B cell (primary cell): ENCODE measurements at regions not wholly inside any gene's neighbourhood (a gene's known extent, or its start where the extent isn't known, plus 50 kb on each side); places are given as distances from the start of the nearest gene placed in this dataset.
A peak's percentile ranks its signal among the peaks of the same experiment; 100 is the strongest.

Experiments
- ATAC-seq: fragments of 200-7000 bp; cut with Tn5 transposase; one replicate; pipeline ENCODE4 v1.10.0; 2021; ENCODE audit warnings: low read depth, mild to moderate bottlenecking, moderate number of reproducible peaks, moderate library complexity
- CTCF ChIA-PET: fragments of 350-600 bp; sonication (Branson Sonifier 250); formaldehyde crosslinking; loops from one replicate; lab custom pipeline; 2021; ENCODE audit warnings: antibody characterized with exemption, inconsistent platforms; lab: Charles Lee
- POLR2A ChIA-PET: fragments of 350-600 bp; sonication (Branson Sonifier 250); formaldehyde crosslinking; loops from one replicate; lab custom pipeline; 2021; ENCODE audit warnings: antibody characterized with exemption; lab: Charles Lee
- DNase-seq: peaks from one replicate; pipeline ENCODE4 v3.0.0; 2013
- H2AFZ ChIP-seq: 2 replicates; pipeline ENCODE4 v1.6.1; 2012; ENCODE audit warnings: mild to moderate bottlenecking, low read depth, low read length; ENCODE audit not compliant: insufficient read depth, poor library complexity, severe bottlenecking
- H3K27ac ChIP-seq, 2 donors: 1 replicate in 1 of 2; 2 replicates in 1 of 2; pipeline ENCODE4 v1.5.1; 2012 to 2013; ENCODE audit warnings: low read length in 2 of 2, mild to moderate bottlenecking in 2 of 2, moderate library complexity in 1 of 2
- H3K27me3 ChIP-seq, 4 experiments: fragments of 200-600 bp in 1 of 4; sonication (generic) in 1 of 4; replicated peaks in 1 of 4; 1 replicate in 2 of 4; 2 replicates in 2 of 4; pipeline versions ENCODE4 v1.6.1 to v1.7.0; 2013 to 2016; ENCODE audit warnings: low read length in 3 of 4, mild to moderate bottlenecking in 2 of 4, mixed read lengths in 1 of 4, moderate library complexity in 1 of 4; ENCODE audit not compliant: insufficient read depth in 4 of 4, control insufficient read depth in 3 of 4; ENCODE audit errors: control extremely low read depth in 1 of 4
- H3K36me3 ChIP-seq, 2 experiments: replicated peaks in 1 of 2; 1 replicate in 1 of 2; 2 replicates in 1 of 2; pipeline versions ENCODE4 v1.6.1 to v1.7.1; 2013; ENCODE audit warnings: low read length in 1 of 2; ENCODE audit not compliant: insufficient read depth in 2 of 2, control insufficient read depth in 1 of 2; ENCODE audit errors: control extremely low read depth in 1 of 2, extremely low read depth in 1 of 2
- H3K4me1 ChIP-seq, 2 donors: fragments of 200-600 bp in 1 of 2; sonication (generic) in 1 of 2; 1 replicate in 1 of 2; 2 replicates in 1 of 2; pipeline versions ENCODE4 v1.5.1 to v1.6.1; 2013 to 2017; ENCODE audit warnings: low read length in 2 of 2; ENCODE audit not compliant: control insufficient read depth in 2 of 2, insufficient read depth in 2 of 2
- H3K4me2 ChIP-seq: replicated peaks from 2 replicates; pipeline ENCODE3; 2012; ENCODE audit warnings: mild to moderate bottlenecking, low read depth, low read length; ENCODE audit not compliant: poor library complexity, severe bottlenecking
- H3K4me3 ChIP-seq, 5 experiments: fragments of 200-600 bp in 1 of 5; sonication (generic) in 1 of 5; 1 replicate in 3 of 5; 2 replicates in 2 of 5; pipeline versions ENCODE4 v1.5.1 to v1.7.0; 2011 to 2016; ENCODE audit warnings: low read length in 4 of 5, mild to moderate bottlenecking in 4 of 5, low read depth in 2 of 5, control low read depth in 1 of 5, moderate library complexity in 1 of 5; ENCODE audit not compliant: insufficient read depth in 1 of 5; ENCODE audit errors: control extremely low read depth in 1 of 5, extremely low read depth in 1 of 5
- H3K79me2 ChIP-seq: fragments of 200-600 bp; sonication (generic); one replicate; pipeline ENCODE4 v1.6.0; 2016; ENCODE audit warnings: low read length; ENCODE audit not compliant: control insufficient read depth, insufficient read depth
- H3K9ac ChIP-seq: fragments of 200-600 bp; sonication (generic); 2 replicates; pipeline ENCODE4 v1.6.1; 2017; ENCODE audit warnings: mild to moderate bottlenecking, low read length, moderate library complexity
- H3K9me3 ChIP-seq, 3 donors: one replicate each; pipeline versions ENCODE4 v1.6.1 to v1.7.1; 2013; ENCODE audit warnings: low read length in 2 of 3; ENCODE audit not compliant: control insufficient read depth in 2 of 3, insufficient read depth in 1 of 3; ENCODE audit errors: control extremely low read depth in 1 of 3
- H4K20me1 ChIP-seq: 2 replicates; pipeline ENCODE4 v1.6.0; 2012; ENCODE audit warnings: mild to moderate bottlenecking, low read length; ENCODE audit not compliant: insufficient read depth, control insufficient read depth, poor library complexity, severe bottlenecking
- H3K27ac Mint-ChIP-seq: one replicate; pipeline ENCODE4 v1.8.0; 2021; ENCODE audit warnings: mixed read lengths
- H3K27me3 Mint-ChIP-seq: one replicate; pipeline ENCODE4 v1.8.0; 2021; ENCODE audit warnings: mixed read lengths
- H3K4me1 Mint-ChIP-seq: one replicate; pipeline ENCODE4 v1.8.0; 2021; ENCODE audit warnings: mixed read lengths
- H3K4me3 Mint-ChIP-seq: one replicate; pipeline ENCODE4 v1.8.0; 2021; ENCODE audit warnings: mixed read lengths
- H3K9me3 Mint-ChIP-seq: one replicate; pipeline ENCODE4 v1.8.0; 2022; ENCODE audit warnings: mixed read lengths; ENCODE audit not compliant: insufficient read depth
- CTCF ChIP-seq: fragments of 200-600 bp; IDR thresholded peaks from one replicate; pipeline ENCODE4 v1.8.0; 2022; ENCODE audit warnings: antibody characterized with exemption, mild to moderate bottlenecking
- EZH2 ChIP-seq: IDR thresholded peaks from 2 replicates; pipeline ENCODE4 v1.6.1; 2012; ENCODE audit warnings: borderline replicate concordance, low read depth, mild to moderate bottlenecking, moderate library complexity, low read length; ENCODE audit not compliant: insufficient read depth, poor library complexity, severe bottlenecking
- WGBS: methylation state at CpG from one replicate; pipeline ENCODE4 v1.1.5; 2013; ENCODE audit warnings: missing lambda C conversion rate; ENCODE audit not compliant: insufficient coverage; 5-methylcytosine and 5-hydroxymethylcytosine counted together
- intact Hi-C: fragments of 100-400 bp; cut with micrococcal nuclease; formaldehyde crosslinking; loops from one replicate; pipeline ENCODE4 v1.10.0; 2022

GRCh38 chr11:110818032-110818687, 105.9 kb upstream of the ARHGAP20 start:
- ATAC-seq = no peak
- ChIA-PET POLR2A (no interaction called here), CTCF (no interaction called here)
- no peaks in the 10 kb centered on the region for H3K79me2 ChIP-seq
- no peaks in the 10 kb centered on the region for H3K36me3 ChIP-seq
- no peak overlapping the region for H3K9ac ChIP-seq
- no peak overlapping the region for H3K4me3 ChIP-seq
- Mint-ChIP-seq H3K27me3 (peaks cover 17% of the 10 kb centered on the region), H3K9me3 (peaks cover 2% of the 10 kb centered on the region), H3K4me3 (no peak overlapping the region), H3K4me1 (no peaks in the 10 kb centered on the region), H3K27ac (no peak overlapping the region)
- no peak overlapping the region for H3K27ac ChIP-seq
- WGBS = 90% methylated on average over 3 of the region's 6 CpGs
- H3K9me3 ChIP-seq = peaks cover 0 to 8% (median 4%) of the 10 kb centered on the region in 3 donors
- no peaks in the 10 kb centered on the region for H3K4me1 ChIP-seq
- H2AFZ ChIP-seq = no peak overlapping the region
- H3K27me3 ChIP-seq = peaks cover 0 to 5% (median 0%) of the 10 kb centered on the region in 4 experiments
- no peak for TF ChIP-seq EZH2
- no peak for TF ChIP-seq CTCF
- intact Hi-C loops = no loop called here
- DNase-seq = no peak
- H3K4me2 ChIP-seq = no peak overlapping the region
- H4K20me1 ChIP-seq = no peaks in the 10 kb centered on the region

GRCh38 chr11:110812086-110812733, 100.0 kb upstream of the ARHGAP20 start:
- ChIA-PET CTCF (no interaction called here), POLR2A (no interaction called here)
- Histone ChIP-seq H3K4me2 (peak overlapping the region; percentile 38), H2AFZ (peak overlapping the region; percentile 29), H3K36me3 (no peaks in the 10 kb centered on the region), H3K4me3 (no peak overlapping the region), H3K27ac (no peak overlapping the region), H3K27me3 (no peaks in the 10 kb centered on the region), H3K4me1 (peaks cover 11 to 15% of the 10 kb centered on the region in 2 donors), H3K79me2 (no peaks in the 10 kb centered on the region), H3K9ac (peak overlapping the region; percentile 18), H3K9me3 (peaks cover 0 to 8% (median 4%) of the 10 kb centered on the region in 3 donors), H4K20me1 (no peaks in the 10 kb centered on the region)
- TF ChIP-seq CTCF (no peak), EZH2 (no peak)
- DNase-seq = peak; percentile 17
- Mint-ChIP-seq H3K4me3 (no peak overlapping the region), H3K4me1 (peaks cover 14% of the 10 kb centered on the region), H3K9me3 (peaks cover 2% of the 10 kb centered on the region), H3K27me3 (no peaks in the 10 kb centered on the region), H3K27ac (peak overlapping the region; percentile 1)
- WGBS = 100% methylated on average over 2 of the region's 5 CpGs
- intact Hi-C loops = no loop called here
- ATAC-seq = peak; percentile 31
